Neutrophil (primary cell): ENCODE measurements at regions not wholly inside any gene's neighbourhood (a gene's known extent, or its start where the extent isn't known, plus 50 kb on each side); places are given as distances from the start of the nearest gene placed in this dataset.

Experiments used
- H3K27ac ChIP-seq: fragments of 200-600 bp; sonication (generic); 2 replicates; pipeline ENCODE4 v1.5.1; 2016; ENCODE audit warnings: mild to moderate bottlenecking, moderate library complexity
- H3K27me3 ChIP-seq: fragments of 200-600 bp; sonication (generic); 2 replicates; pipeline ENCODE4 v1.6.0; 2016; ENCODE audit warnings: mild to moderate bottlenecking
- H3K36me3 ChIP-seq: fragments of 200-600 bp; sonication (generic); 2 replicates; pipeline ENCODE4 v1.5.1; 2017
- H3K4me1 ChIP-seq, 2 experiments: fragments of 200-600 bp in 1 of 2; sonication (generic) in 1 of 2; 1 replicate in 1 of 2; 2 replicates in 1 of 2; pipeline versions ENCODE4 v1.5.1 to v1.6.1; 2013 to 2016; ENCODE audit warnings: low read depth in 1 of 2, low read length in 1 of 2, mild to moderate bottlenecking in 1 of 2, moderate library complexity in 1 of 2; ENCODE audit not compliant: control insufficient read depth in 1 of 2, insufficient read depth in 1 of 2
- H3K4me3 ChIP-seq, 2 experiments: fragments of 200-600 bp in 1 of 2; sonication (generic) in 1 of 2; 1 replicate in 1 of 2; 2 replicates in 1 of 2; pipeline ENCODE4 v1.5.1; 2013 to 2016; ENCODE audit warnings: low read depth in 1 of 2, low read length in 1 of 2, mild to moderate bottlenecking in 1 of 2, moderate library complexity in 1 of 2
- H3K9me3 ChIP-seq: fragments of 200-600 bp; sonication (generic); 2 replicates; pipeline ENCODE4 v1.5.1; 2016
- TF ChIP-seq, protein P1 (sequence below): fragments of 200-600 bp; sonication (generic); IDR thresholded peaks from 2 replicates; pipeline ENCODE4 v1.5.1; 2016; ENCODE audit warnings: antibody characterized with exemption

DNA sequence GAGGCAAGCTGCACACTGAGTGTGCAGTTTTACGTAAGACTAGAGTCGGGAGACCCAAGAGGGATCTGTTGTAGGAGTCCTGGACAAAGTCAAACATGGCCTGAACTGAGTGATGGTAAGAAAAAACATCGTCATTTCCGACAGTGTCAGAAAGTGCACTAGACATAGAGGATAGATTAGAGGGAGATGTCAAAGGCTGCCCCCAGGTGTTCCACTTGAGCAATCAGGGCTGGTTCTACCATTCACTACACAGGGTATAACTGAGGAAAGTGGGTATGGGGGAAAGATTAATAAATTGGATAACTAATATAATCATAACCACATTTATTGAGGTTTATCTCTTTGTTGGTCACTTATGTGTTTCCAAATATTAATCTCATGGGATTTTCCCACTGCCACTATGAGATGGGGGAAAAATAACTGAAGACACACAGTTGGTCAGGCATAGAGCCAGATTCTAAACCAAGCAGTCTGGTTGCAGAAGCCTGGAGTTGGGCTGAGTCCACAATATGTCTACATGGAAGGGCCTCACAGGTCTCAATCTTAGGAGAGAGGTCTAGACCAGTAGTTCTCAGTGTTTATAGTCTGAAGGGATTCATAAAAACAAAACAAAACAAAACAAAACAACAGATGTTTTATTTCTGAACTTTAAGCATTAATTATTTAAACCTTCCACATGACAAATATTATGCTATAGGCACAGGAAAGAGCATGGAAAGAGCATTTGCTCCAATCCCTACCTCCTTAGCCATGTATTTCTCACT, 766.5 kb downstream of the NTRK3 start:
- Histone ChIP-seq H3K36me3 (no peaks in the 10 kb centered on the region), H3K27ac (no peak overlapping the region), H3K9me3 (no peaks in the 10 kb centered on the region), H3K4me3 (no peak overlapping the region), H3K4me1 (no peaks in the 10 kb centered on the region), H3K27me3 (no peaks in the 10 kb centered on the region)
- TF ChIP-seq, protein P1, sequence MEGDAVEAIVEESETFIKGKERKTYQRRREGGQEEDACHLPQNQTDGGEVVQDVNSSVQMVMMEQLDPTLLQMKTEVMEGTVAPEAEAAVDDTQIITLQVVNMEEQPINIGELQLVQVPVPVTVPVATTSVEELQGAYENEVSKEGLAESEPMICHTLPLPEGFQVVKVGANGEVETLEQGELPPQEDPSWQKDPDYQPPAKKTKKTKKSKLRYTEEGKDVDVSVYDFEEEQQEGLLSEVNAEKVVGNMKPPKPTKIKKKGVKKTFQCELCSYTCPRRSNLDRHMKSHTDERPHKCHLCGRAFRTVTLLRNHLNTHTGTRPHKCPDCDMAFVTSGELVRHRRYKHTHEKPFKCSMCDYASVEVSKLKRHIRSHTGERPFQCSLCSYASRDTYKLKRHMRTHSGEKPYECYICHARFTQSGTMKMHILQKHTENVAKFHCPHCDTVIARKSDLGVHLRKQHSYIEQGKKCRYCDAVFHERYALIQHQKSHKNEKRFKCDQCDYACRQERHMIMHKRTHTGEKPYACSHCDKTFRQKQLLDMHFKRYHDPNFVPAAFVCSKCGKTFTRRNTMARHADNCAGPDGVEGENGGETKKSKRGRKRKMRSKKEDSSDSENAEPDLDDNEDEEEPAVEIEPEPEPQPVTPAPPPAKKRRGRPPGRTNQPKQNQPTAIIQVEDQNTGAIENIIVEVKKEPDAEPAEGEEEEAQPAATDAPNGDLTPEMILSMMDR: no peak

DNA sequence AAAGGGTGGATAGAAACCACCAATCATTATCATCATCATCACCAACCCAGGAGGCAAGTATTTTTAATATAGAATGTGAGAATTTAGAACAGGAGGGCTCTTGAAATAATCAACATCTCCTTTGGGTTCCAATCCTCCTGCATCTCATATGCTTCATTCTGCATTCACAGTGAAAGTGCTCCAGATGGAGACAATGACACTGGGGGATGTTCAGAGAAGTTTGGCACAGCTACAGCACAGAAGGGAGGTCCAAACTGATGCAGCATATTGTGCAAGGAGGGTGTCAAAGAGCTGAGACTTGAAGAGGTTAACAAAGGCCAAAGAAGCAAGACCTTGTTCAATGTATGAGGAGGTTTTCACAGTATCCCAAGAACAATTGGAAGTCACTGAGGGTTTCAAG, 767.1 kb downstream of the NTRK3 start:
- H3K9me3 ChIP-seq: no peaks in the 10 kb centered on the region
- H3K36me3 ChIP-seq: no peaks in the 10 kb centered on the region
- H3K27ac ChIP-seq: no peak overlapping the region
- TF ChIP-seq, protein P1: no peak
- no peaks in the 10 kb centered on the region for H3K27me3 ChIP-seq
- no peak overlapping the region for H3K4me3 ChIP-seq
- H3K4me1 ChIP-seq: no peaks in the 10 kb centered on the region

DNA sequence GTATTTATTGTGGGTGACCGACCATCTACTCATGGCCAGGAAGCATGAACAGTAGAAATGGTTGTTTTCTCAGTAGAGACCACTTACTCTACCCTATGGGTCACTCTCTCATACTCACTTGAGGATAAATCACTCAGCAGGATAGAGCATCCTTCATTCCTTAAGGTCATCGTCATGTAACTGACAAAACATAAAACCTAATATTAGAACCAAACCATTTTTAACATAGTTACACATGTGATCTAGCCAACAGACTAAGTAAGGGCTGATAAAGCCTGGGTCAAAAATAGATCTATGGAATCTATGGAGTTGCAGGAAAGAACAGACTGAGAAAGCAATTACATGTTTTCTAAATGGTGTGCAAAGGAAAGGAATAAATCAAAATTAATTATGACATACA, 769.1 kb downstream of the NTRK3 start:
- TF ChIP-seq, protein P1: no peak
- no peaks in the 10 kb centered on the region for H3K4me1 ChIP-seq

DNA sequence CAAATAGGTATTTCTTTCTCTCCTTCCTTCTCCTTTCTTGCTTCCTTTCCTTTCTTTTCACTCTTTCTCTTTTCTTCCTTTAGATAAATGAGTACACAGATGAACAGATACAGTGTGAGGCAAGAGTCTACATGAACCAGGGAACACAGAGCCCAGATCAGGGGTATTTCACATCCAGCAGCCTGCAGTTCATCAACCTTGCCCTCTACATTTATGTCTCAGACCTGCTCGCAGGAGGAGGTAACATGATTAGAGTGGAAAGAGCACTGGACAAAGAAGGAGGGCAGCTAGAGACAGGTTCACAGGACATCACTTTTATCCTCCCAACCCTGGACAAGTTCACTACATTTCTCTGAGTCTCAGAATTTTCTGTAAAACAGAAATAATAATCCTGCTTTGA, 773.1 kb downstream of the NTRK3 start:
- TF ChIP-seq, protein P1: no peak
- no peaks in the 10 kb centered on the region for H3K27me3 ChIP-seq
- H3K9me3 ChIP-seq: no peaks in the 10 kb centered on the region
- H3K4me1 ChIP-seq: no peaks in the 10 kb centered on the region
- H3K4me3 ChIP-seq: no peak overlapping the region
- no peaks in the 10 kb centered on the region for H3K36me3 ChIP-seq
- H3K27ac ChIP-seq: no peak overlapping the region

More for the DNA sequence above, 769.1 kb downstream of the NTRK3 start:
- Histone ChIP-seq H3K4me3 (no peak overlapping the region), H3K9me3 (no peaks in the 10 kb centered on the region), H3K27me3 (no peaks in the 10 kb centered on the region), H3K36me3 (no peaks in the 10 kb centered on the region), H3K27ac (no peak overlapping the region)

DNA sequence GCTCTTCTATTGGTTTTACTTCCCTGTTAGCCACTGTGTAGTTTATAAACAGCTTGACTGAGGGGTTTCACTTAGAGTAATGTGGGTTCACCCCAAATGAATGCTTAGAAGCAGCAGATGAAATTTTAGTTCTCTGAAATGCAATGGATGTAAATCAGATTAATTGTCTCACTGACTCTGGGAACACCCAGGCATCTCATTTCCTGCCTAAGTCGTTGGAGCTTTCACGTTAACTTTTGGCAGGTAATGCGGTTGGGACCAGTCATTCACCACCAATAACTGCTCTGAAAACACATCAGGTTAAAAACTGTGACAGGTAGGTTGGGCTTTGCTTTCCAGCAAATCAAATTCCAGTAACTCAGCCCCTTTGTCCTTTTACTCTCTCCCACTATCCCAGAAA, 775.4 kb downstream of the NTRK3 start:
- H3K27me3 ChIP-seq: no peaks in the 10 kb centered on the region

More for the DNA sequence above, 775.4 kb downstream of the NTRK3 start:
- H3K4me3 ChIP-seq: no peak overlapping the region
- TF ChIP-seq, protein P1: no peak
- no peak overlapping the region for H3K27ac ChIP-seq
- no peaks in the 10 kb centered on the region for H3K9me3 ChIP-seq
- no peaks in the 10 kb centered on the region for H3K36me3 ChIP-seq
- no peaks in the 10 kb centered on the region for H3K4me1 ChIP-seq
